Ovary (tissue), 7 donors: ENCODE measurements at regions not wholly inside any gene's neighbourhood (a gene's known extent, or its start where the extent isn't known, plus 50 kb on each side); places are given as distances from the start of the nearest gene placed in this dataset.

Experiments used
- DNase-seq, 5 donors: peaks; one replicate each; pipeline ENCODE4 v3.0.0-alpha.2; 2019 to 2020
- H3K27ac ChIP-seq, 2 donors: fragments of 200-600 bp; one replicate each; pipeline versions ENCODE4 v1.5.1 to v1.8.0; 2019 to 2022
- H3K27me3 ChIP-seq: fragments of 200-600 bp; one replicate; pipeline ENCODE4 v1.8.0; 2022
- H3K36me3 ChIP-seq: fragments of 200-600 bp; sonication (generic); one replicate; pipeline ENCODE4 v1.5.1; 2019
- H3K4me1 ChIP-seq: one replicate; pipeline ENCODE4 v1.8.1; 2013; ENCODE audit warnings: mild to moderate bottlenecking, moderate library complexity; ENCODE audit not compliant: insufficient read depth
- H3K4me3 ChIP-seq: fragments of 200-600 bp; sonication (generic); one replicate; pipeline ENCODE4 v1.5.1; 2017
- H3K9me3 ChIP-seq, 2 donors: fragments of 200-600 bp in 1 of 2; sonication (generic) in 1 of 2; one replicate each; pipeline versions ENCODE4 v1.5.1 to v1.8.1; 2013 to 2019; ENCODE audit warnings: mild to moderate bottlenecking in 1 of 2, moderate library complexity in 1 of 2
- EP300 ChIP-seq: sonication (generic); formaldehyde crosslinking; IDR thresholded peaks from one replicate; pipeline ENCODE4 v1.6.1; 2017; ENCODE audit warnings: antibody characterized with exemption
- POLR2A ChIP-seq: fragments of 450-650 bp; IDR thresholded peaks from one replicate; pipeline ENCODE4 v1.6.1; 2017; ENCODE audit warnings: antibody characterized with exemption, mild to moderate bottlenecking, moderate library complexity
- WGBS, 3 donors: extraction: QIAGEN DNeasy Blood & Tissue Kit in 1 of 3; methylation state at CpG; one replicate each; pipeline versions ENCODE4 v1.1.5 to v1.1.7; 2013 to 2017; 5-methylcytosine and 5-hydroxymethylcytosine counted together
- intact Hi-C, 4 donors: fragments of 100-400 bp; cut with DNase I; formaldehyde crosslinking; loops; one replicate each; pipeline versions ENCODE4 v1.11.0 to v1.15.1; 2022 to 2023
- TF ChIP-seq, protein P1 (sequence below), 3 donors: fragments of 450-650 bp in 2 of 3; fragments of 200-600 bp in 1 of 3; IDR thresholded peaks; one replicate each; pipeline versions ENCODE4 v1.5.1 to v1.8.0; 2016 to 2022; ENCODE audit warnings: antibody characterized with exemption in 3 of 3, mild to moderate bottlenecking in 1 of 3
- donor health status: DM: no; HTN: no; CAD: no; lungs with moderate emphysema.
- donor health status: DM: no; HTN: no; CAD: no.
- donor health status: Bipolar disorder and iron deficiency.
- donor health status: DM: no; HTN: no; CAD: no.
- donor health status: DM: yes; HTN: yes; CAD: no.

DNA sequence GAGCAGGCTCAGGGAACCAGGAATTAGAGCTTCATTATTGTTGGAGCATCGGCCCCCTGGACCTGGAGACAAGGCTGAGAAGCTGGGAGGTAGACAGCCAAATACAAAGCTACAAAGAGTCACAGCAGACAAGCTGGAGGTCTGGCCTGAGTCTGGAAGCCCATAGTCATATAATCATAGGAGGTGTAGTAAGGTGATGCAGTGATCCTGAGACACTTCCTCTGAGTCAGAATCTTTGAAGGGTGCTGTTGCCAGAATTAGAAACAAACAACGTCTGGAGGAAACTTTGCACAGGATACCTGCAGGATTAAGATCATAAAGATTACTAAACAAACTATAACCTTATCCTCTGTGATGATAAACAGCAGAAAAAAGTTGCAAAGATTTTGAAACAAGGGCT is 213.8 kb downstream of the DSC3 start:
- Histone ChIP-seq H3K4me1 (no peaks in the 10 kb centered on the region), H3K27me3 (no peaks in the 10 kb centered on the region), H3K27ac (no peak overlapping the region), H3K4me3 (no peak overlapping the region), H3K36me3 (no peaks in the 10 kb centered on the region), H3K9me3 (no peaks in the 10 kb centered on the region)
- intact Hi-C loops: no loop called here
- DNase-seq: no peak
- WGBS, 3 donors: 72 to 86% (median 81%) methylated on average over 2 of the region's 2 CpGs
- TF ChIP-seq POLR2A: no peak
- TF ChIP-seq EP300: no peak
- TF ChIP-seq, protein P1, sequence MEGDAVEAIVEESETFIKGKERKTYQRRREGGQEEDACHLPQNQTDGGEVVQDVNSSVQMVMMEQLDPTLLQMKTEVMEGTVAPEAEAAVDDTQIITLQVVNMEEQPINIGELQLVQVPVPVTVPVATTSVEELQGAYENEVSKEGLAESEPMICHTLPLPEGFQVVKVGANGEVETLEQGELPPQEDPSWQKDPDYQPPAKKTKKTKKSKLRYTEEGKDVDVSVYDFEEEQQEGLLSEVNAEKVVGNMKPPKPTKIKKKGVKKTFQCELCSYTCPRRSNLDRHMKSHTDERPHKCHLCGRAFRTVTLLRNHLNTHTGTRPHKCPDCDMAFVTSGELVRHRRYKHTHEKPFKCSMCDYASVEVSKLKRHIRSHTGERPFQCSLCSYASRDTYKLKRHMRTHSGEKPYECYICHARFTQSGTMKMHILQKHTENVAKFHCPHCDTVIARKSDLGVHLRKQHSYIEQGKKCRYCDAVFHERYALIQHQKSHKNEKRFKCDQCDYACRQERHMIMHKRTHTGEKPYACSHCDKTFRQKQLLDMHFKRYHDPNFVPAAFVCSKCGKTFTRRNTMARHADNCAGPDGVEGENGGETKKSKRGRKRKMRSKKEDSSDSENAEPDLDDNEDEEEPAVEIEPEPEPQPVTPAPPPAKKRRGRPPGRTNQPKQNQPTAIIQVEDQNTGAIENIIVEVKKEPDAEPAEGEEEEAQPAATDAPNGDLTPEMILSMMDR (IDR thresholded peaks at IDR 0.05): no peak

DNA sequence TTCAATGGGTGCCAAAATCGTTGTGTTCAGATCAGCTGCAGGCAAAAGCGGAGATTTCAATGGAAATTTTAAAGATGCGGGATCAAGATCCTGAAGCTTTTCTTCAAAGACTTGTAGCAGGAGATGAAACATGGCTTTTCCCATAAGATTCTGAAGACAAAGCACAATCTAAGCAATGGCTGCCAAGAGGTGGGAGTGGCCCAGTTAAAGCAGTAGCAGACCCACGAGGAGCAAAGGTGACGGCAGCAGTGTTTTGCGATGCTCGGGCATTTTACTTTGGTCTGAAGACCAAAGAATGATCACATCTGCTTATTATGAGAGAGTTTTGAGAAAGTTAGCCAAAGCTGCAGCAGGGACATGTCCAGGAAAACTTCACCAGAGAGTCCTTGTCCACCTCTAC is 222.9 kb downstream of the DSC3 start:
- 68 to 79% (median 77%) methylated on average over 7 of the region's 7 CpGs for WGBS, 3 donors

DNA sequence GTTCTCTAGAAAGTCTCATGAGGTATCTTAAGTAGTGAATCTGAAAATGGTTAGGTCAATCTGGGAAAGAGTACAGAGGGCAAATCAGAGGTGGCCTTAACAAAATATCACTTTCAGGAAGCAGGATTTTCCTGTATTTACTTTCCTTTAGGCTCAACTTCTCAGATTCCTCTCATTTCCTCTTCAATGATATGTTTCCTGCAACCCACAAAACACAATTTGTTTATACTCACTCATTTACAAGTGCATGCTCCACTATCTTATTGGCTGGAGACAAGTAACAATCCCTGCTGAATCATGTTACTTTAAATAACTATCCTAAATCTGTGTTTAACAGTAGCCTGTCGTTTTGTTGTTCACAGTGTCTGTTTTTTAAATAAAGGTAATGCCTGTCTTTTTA is 228.1 kb downstream of the DSC3 start:
- DNase-seq: no peak
- WGBS, 3 donors: 38 to 45% (median 42%) methylated on average over 1 of the region's 1 CpG
- H3K27ac ChIP-seq: no peak overlapping the region
- TF ChIP-seq POLR2A: no peak
- no peak for TF ChIP-seq EP300
- TF ChIP-seq, protein P1 (IDR thresholded peaks at IDR 0.05): no peak
- H3K27me3 ChIP-seq: no peaks in the 10 kb centered on the region
- H3K36me3 ChIP-seq: no peaks in the 10 kb centered on the region
- H3K4me3 ChIP-seq: no peak overlapping the region
- intact Hi-C loops: no loop called here
- no peaks in the 10 kb centered on the region for H3K4me1 ChIP-seq
- no peaks in the 10 kb centered on the region for H3K9me3 ChIP-seq

More for the DNA sequence above, 222.9 kb downstream of the DSC3 start:
- intact Hi-C loops: no loop called here
- DNase-seq: no peak
- Histone ChIP-seq H3K27me3 (no peaks in the 10 kb centered on the region), H3K4me3 (no peak overlapping the region), H3K9me3 (no peaks in the 10 kb centered on the region), H3K36me3 (no peaks in the 10 kb centered on the region), H3K4me1 (no peaks in the 10 kb centered on the region), H3K27ac (no peak overlapping the region)
- TF ChIP-seq, protein P1 (IDR thresholded peaks at IDR 0.05): no peak
- TF ChIP-seq EP300: no peak
- TF ChIP-seq POLR2A: no peak

DNA sequence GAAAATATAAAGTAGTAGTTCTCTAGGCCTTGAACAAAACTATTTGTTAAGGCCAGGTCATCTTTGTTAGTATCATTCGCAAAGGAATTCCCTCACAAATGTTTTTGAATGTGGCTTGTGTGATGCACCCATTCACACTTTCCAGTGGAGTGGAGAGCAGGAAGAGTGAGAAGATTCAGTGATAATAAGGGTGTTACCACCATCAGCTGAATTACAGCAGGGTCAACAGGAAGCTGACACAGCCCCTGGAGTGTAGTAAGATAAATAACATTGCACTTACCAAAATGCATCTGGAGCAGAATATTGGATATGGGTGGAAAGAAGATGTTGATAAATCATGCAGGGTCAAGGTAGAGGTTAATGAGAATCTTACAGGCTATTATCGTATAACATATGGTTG is 231.0 kb downstream of the DSC3 start:
- Histone ChIP-seq H3K27me3 (no peaks in the 10 kb centered on the region), H3K9me3 (no peaks in the 10 kb centered on the region), H3K4me3 (no peak overlapping the region), H3K27ac (no peak overlapping the region), H3K36me3 (no peaks in the 10 kb centered on the region), H3K4me1 (no peaks in the 10 kb centered on the region)
- TF ChIP-seq EP300 (no peak), POLR2A (no peak)
- TF ChIP-seq, protein P1 (IDR thresholded peaks at IDR 0.05): no peak
- intact Hi-C loops: no loop called here
- 84 to 90% (median 88%) methylated on average over 2 of the region's 2 CpGs for WGBS, 3 donors
- no peak for DNase-seq

DNA sequence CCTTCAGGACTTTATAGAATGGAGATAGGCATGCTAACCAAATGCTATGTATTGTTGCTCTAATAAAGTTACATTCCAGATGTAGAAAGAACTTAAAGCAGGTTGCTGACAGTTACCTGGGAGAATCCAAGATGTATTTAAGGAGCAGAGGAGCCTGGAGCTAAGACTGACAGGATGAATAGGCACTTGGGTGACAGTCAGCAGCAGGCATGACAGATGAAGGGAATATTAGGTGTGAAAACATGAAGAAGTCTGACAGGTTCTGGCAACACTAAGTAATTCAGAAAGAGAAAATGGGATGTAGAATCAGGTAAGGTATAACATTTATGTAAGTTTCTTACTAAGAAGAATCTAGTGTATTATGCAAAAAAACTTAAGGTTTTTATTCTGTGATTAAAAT is 232.0 kb downstream of the DSC3 start:
- intact Hi-C loops: no loop called here
- Histone ChIP-seq H3K27me3 (no peaks in the 10 kb centered on the region), H3K9me3 (no peaks in the 10 kb centered on the region), H3K4me1 (no peaks in the 10 kb centered on the region), H3K36me3 (no peaks in the 10 kb centered on the region), H3K4me3 (no peak overlapping the region), H3K27ac (no peak overlapping the region)
- no peak for DNase-seq
- no peak for TF ChIP-seq POLR2A
- TF ChIP-seq EP300: no peak
